Epithelial cell of proximal tubule (primary cell): ENCODE measurements at regions not wholly inside any gene's neighbourhood (a gene's known extent, or its start where the extent isn't known, plus 50 kb on each side); places are given as distances from the start of the nearest gene placed in this dataset.

ENCODE experiments used
- DNase-seq: peaks from one replicate; pipeline ENCODE4 v3.0.0-alpha.2; 2011; ENCODE audit warnings: low read depth
- H3K4me3 ChIP-seq: 2 replicates; pipeline ENCODE4 v1.5.1; 2011; ENCODE audit warnings: low read depth, mild to moderate bottlenecking, low read length
- TF ChIP-seq, protein P1 (sequence below): conservative IDR thresholded peaks from 2 replicates; pipeline ENCODE4 v1.5.1; 2012; ENCODE audit warnings: low read depth, mild to moderate bottlenecking, low read length

DNA sequence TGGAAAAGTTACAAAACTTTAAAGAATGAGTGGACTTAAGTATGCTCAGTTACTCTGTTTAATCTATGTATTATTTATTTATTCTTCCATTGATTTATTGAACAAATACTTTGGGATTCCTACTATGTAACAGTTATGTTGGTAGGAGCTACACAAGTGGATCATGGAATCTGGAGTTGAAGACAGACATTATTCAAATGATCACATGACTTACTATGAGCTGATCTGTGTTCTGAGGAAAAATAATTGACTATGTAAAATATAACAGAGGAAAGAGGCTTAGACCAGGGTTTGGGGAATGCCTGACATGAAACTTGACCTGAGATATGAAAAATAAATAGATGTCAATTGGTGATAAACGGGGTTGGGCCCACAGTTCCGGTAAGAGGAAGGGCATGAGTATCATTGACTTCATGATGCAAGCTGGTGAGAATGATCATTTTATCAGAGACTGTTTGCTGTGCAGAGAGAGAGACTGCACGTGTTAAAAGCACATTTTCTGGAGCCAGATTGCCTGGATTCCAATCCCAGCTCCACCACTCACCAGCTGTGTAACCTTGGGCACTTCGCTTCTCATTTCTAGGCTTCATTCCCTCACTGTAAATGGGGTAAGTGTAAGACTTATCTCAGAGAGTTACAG is 179.0 kb downstream of the SPCS3 start:
- H3K4me3 ChIP-seq, result no peak overlapping the region
- DNase-seq, result no peak
- TF ChIP-seq, protein P1, sequence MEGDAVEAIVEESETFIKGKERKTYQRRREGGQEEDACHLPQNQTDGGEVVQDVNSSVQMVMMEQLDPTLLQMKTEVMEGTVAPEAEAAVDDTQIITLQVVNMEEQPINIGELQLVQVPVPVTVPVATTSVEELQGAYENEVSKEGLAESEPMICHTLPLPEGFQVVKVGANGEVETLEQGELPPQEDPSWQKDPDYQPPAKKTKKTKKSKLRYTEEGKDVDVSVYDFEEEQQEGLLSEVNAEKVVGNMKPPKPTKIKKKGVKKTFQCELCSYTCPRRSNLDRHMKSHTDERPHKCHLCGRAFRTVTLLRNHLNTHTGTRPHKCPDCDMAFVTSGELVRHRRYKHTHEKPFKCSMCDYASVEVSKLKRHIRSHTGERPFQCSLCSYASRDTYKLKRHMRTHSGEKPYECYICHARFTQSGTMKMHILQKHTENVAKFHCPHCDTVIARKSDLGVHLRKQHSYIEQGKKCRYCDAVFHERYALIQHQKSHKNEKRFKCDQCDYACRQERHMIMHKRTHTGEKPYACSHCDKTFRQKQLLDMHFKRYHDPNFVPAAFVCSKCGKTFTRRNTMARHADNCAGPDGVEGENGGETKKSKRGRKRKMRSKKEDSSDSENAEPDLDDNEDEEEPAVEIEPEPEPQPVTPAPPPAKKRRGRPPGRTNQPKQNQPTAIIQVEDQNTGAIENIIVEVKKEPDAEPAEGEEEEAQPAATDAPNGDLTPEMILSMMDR, result no peak

DNA sequence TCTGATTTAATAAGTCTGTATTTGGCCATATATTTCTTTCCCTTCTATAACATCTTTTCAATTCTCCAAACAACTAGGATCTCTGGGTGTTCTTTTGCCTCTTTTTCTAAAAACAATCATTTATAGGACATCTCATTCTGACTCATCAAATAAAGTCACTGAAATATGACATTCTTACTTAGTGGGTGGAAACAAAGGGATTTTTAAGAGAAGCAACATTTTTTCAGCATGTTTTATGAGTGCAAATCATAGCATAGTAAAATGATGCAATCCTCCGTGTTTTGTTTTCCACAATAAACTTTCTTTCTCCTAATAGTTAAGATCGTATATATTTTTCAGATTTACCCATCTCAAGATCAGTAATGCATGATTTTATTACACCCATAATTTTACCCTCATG is 179.8 kb downstream of the SPCS3 start:
- H3K4me3 ChIP-seq, result no peak overlapping the region
- TF ChIP-seq, protein P1, result no peak
- DNase-seq, result peak; percentile 31

DNA sequence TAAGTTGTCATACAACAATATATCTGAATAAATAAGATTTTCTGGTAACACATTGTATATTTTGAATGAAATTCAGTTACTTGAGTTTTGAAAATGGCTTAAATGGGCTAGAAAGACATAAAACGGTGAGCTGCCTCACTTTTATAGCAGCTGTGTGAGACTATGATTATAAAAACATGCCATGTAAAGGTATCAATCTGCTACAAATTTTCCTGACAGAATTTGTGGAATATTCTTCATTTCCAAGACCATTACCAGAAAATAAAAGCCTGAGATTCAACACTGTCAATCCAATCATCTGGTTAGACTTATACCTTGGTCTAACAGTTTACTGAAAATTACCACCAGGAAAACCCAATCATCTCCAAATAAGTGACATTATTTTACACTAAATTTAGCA is 181.1 kb downstream of the SPCS3 start:
- TF ChIP-seq, protein P1, result no peak

DNA sequence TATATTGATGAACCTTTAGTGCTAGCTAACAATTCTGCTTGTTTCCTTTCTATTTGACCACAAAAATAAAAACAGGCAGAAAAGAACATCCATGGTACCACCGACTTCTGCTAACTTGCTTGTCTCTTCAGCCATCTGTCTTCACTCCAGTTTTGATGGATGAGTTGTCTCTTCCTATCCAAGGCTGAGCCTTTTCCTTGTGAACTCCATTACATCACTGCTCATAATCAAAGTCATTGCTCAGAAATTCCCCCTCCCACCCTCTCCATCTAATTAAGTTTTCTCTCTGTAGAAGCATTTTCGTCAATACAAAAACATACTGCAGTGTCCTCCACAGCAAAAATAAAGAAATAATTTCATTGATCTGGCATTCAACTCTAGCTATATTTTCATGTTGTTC is 184.4 kb downstream of the SPCS3 start:
- TF ChIP-seq, protein P1, result no peak
- DNase-seq, result no peak
- H3K4me3 ChIP-seq, result no peak overlapping the region

More for the DNA sequence above, 181.1 kb downstream of the SPCS3 start:
- DNase-seq, result no peak
- no peak overlapping the region for H3K4me3 ChIP-seq

DNA sequence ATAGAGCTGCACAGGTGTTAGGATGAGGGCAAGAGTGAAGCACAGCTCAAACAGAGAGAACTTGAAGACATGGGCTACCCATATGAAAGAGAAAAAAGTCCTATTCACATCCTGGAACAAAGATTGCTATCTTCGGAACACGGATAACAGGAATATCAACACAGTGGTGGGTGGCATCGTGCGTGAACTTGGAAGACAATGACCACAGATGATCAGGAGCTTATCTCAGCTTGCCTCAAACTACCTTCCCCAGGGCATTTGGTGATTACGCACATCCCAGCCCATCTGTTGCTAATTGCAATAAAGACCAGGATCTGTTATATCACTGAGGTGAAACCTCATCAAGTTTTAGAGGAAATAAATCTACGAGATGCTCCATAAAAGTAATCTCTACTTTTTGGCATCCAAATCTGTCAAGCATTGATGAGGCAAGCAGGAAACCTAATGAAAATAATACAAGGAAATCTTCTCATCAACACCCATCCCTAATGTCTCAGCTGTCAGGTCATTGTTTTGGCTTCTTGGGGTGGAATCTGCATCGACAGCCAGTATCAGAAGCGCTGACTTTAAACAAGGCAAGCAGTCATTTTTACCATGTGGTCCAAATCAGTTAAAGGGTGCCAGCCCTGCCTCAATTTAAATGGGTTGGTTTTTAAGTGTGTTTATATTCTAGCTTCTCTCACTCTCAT is 188.2 kb downstream of the SPCS3 start:
- no peak for DNase-seq
- no peak overlapping the region for H3K4me3 ChIP-seq
- TF ChIP-seq, protein P1, result no peak

DNA sequence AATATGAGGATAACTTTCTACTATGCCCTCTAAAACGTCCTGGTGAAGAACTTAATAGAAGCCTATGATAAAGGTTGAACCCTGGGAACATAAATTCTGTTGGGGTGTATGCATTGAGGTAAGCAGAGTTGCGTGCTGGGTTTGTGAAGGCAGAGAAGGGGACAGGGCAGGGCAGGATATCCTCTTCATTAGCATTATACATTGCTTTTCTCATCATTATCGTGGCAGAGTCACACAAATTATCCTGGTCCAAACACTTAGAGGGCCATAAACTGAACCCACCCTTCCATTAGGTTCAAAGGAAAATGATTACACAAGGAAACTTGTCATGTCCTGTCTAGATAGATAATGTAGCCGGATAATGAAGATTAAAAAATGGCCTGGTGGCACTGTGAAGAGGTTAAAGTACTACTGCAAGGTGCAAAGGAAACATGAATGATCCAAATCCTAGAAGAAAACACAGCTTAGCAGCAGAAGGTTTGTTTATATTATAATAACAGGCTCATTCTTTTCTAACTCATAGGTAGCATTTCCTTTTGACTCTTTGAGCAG is 189.1 kb downstream of the SPCS3 start:
- H3K4me3 ChIP-seq, result no peak overlapping the region
- no peak for DNase-seq
- TF ChIP-seq, protein P1, result no peak

DNA sequence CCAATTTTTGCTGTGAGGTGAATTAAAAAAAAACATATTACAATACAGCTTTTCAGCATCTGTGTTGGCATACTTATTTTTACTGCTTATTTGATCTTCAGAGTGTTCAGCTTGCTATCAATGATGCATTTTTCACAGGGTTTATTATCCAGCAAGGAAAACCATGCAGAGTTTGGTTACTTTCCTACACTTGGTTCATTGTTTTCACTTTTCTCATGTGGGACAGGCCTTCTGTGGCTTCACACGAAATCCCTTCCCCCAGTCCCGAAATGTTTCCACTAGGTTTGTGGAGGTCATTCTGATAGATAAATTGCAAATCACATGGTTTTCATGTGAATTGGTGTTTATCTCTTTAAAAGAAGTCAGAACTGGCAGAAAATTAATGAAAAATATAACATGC is 205.8 kb downstream of the SPCS3 start:
- H3K4me3 ChIP-seq, result no peak overlapping the region
- no peak for DNase-seq
- TF ChIP-seq, protein P1, result no peak
